Glomerular endothelial cell (primary cell): ENCODE measurements at regions not wholly inside any gene's neighbourhood (a gene's known extent, or its start where the extent isn't known, plus 50 kb on each side); places are given as distances from the start of the nearest gene placed in this dataset.

Source experiments
- DNase-seq: peaks from one replicate; pipeline ENCODE4 v3.0.0-alpha.2; 2011; ENCODE audit warnings: low read depth, low spot score; ENCODE audit errors: extremely low read depth

DNA sequence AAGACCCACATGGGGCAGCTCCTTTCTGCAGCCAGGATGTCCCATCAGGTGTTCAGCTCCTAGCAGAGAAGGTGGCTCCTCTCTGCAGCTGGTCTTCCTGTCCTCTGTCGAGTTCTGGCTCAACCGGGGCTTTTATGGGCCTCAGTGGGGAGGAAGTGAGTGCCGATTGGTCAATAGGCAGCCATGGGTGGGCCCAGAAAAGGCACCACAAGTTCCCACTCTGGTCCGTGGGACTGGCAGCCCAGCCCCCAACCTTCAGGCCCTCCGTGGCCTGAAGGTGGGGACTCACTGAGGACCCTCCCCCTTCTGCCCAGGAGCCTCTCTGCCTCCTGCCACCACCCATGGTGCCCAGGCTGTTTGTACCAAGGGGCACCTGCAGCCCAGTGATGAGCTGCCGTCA is 161.7 kb upstream of the DUSP10 start:
- no peak for DNase-seq

DNA sequence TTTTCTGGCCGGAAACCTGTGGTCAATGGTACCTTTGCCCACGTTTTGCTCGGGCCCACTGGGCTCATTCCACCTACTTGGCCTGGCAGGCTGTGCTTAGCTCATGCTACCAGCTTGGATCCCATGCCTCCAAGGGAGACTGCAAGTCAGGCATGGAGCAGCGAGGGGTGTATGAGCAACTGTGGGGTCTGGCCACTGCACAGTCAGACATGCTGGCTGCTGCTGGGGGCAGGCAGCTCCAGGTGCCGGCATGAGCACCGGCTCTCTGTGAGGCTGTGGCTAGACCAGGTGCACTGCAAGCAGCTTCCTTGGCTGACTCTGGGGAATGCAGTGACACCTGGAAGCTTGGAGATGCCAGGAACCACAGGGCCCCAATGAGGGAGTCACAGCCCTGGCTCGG is 161.1 kb upstream of the DUSP10 start:
- DNase-seq = no peak

DNA sequence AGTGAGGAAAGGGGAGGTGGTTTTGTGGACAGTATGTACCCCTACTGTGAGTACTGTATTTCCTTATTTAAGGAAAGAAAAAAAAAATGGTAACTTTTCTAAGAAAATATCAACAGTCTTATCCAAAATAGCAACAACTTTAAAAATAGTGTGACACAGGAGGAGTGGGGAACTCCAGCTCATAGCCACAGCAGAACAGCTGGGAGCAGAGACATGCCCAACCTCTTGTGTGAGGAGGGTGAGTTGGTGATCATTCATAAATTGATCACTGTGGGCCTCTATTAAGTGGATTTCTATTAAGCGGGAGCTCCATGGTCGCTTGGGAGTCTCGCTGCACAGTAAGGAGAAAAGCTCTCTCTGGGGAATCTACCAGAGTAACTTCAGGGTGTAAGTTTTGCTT is 158.8 kb upstream of the DUSP10 start:
- DNase-seq = no peak

DNA sequence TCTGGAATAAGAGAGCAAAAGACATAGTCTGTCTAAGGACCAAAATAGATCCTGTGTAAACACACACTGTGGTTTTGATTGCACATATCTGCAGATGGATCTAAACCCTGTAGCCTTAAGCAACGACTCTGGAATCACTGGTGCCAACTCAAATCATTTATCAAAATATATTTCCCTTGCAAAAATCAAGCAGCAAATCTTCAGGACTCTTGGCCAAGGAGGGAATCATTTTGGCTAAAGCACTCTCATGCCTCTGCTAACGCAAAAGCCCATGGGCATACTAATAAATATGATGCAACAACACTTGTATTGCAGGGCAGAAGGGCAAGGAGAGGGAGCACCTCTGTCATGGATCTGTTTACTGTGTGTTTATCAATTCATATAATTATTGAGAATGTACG is 155.4 kb upstream of the DUSP10 start:
- DNase-seq = no peak

DNA sequence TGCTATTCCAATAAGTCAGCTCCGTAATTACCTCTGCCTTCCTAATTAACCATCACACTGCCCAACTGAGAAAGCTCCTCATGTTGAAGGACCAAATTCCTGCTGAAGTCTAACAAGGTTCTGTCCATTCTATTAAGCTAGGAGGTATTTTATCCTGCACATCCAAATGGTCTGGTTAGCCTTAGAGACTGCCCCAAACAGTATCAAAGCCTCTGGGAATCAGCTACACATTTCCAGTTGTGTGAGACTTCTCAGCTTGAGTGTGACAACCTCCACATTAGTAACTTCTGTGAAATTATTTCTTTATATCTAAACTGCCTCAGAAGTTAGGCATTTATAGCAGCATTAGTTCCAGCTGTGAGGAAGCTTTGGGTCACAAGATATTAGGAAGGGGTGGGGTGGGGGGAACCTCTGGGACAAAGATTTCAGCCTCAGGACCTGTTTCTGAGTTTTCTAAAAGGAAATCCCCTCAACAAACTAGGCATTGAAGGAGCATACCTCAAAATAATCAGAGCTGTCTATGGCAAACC is 150.5 kb upstream of the DUSP10 start:
- DNase-seq = no peak

DNA sequence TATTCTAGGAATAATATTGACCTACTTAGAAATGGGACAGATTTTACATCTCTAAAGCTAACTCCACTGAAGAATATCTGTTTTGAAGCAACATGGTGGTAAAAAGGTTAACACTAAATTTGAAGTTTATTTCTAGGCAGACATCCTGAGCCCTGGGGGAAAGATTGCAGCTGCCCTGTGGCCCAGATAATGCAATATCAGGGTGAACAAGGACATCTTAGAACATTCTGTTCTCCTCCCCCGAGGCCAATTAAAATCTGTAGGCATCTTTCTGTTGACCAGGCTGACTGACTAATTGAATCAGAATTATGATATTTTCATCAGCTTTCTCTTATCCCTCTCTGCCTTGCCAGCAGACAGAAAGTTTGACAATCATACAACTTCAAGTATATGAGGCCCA is 149.8 kb upstream of the DUSP10 start:
- DNase-seq = no peak

DNA sequence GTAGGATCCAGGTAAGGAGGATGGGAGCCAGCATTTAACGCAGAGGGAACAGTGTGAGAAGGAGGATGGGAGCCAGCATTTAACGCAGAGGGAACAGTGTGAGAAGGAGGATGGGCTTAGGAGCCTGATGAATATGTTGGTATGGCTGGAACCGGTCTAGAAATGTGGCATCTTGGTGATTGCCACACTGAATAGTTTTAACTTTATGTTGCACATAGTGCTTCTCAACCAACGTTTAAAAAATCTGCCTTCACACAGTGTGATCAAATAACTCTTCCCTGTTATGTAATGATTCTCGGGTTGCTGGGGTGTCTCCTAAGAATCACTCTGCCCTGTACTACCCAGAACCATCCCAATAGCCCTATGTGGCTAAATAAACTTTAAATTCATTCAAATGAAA is 146.9 kb upstream of the DUSP10 start:
- DNase-seq = no peak

DNA sequence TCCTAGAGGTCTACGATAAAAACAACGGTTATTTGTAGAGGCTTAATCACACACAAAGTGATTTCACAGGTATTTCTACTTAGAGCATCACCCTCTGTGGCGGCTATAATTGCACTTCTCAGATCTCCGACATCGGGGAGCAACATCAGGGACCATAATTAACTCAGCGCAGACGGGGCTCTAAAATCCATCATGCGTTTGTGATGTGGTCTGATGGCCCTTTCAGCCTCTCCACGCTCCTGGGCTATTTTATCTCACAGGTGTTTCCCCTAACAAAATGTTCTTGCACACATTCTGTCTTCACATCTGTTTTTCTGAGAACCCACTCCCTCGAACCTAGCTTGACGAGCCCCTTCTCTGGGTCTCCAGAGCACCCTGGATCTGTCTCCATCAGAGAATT is 146.3 kb upstream of the DUSP10 start:
- DNase-seq = no peak

DNA sequence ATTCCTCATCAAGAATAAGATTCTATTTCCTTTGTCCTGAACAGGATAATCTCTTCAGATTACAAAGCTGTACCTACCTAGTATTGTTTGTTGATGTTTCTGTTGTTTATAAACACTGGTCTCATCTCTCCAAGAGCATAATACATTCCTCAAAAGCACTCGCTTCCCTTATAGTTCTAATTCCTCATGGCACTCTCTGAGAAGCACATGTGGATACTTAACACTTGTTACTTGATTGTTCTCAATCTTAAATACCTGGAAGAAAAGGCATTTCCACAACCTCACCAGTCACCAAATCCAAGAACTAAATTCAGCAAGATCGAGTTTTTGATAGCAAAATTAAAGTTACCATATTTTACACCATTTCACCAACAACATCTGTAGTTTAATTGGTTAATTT is 145.9 kb upstream of the DUSP10 start:
- no peak for DNase-seq

DNA sequence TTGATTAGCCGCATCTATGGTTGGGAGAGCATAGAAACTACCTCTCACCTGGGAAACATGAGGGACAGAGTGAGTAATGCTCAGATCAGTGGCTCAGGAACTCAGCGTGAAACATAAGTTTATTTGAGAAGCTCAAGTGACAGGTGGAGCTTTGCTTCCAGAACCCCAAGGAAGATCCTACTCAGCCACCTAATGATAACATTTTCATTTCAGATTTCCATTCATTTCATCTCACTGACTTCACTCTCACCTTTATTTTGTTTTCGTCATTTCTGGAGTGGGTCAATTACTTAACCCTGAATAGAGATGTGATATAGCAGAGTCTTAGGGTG is 145.5 kb upstream of the DUSP10 start:
- no peak for DNase-seq

DNA sequence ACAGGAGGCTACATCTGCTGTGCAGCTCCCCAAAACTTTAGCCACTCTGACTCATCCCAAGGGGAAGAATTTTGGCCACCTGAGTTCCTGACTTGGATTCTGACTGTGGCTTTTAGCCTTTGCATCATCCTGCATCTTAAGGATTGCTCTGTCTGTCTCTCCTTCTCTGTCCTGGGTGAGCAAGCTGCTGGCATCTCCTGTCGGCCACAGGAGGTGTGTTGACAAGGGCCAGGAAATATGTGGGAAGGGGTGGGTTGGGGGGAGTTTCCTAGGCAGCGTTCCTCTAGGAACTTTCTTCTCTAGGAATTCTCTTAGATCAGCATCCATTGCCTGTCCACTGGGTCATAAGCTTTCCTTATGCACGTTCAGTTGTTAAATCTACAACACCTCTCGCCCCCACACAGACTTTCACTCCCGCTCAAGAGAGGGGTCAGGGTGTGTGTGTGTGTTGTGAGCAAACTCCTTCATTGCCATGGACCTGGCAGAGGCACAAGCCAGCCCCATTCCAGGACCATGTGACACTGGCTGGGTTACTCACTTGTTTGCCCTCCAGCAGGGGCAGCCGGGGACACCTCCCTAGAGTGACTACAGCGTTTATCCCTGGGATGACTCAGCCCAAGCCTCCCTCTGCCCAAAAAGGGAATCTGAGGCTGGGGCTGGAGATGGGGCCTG is 145.0 kb upstream of the DUSP10 start:
- DNase-seq = no peak

DNA sequence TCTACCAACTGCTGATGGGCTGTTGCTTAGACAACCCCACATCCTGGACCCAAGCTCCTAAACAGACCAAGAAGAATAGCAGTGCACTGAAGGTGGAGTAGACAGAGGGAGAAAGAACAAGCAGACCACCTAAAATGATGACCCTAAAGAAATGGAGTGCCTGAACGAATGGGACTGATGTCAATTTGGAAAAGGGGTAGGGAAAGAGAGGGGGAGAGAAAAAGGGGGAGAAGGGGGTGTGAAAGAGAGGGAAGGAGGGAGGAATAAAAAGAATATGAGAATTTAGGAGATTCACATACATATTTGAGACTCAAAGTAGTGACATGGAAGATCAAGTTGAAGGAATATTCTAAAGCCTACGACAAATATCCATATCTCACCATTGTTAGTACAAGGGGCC is 144.4 kb upstream of the DUSP10 start:
- no peak for DNase-seq

DNA sequence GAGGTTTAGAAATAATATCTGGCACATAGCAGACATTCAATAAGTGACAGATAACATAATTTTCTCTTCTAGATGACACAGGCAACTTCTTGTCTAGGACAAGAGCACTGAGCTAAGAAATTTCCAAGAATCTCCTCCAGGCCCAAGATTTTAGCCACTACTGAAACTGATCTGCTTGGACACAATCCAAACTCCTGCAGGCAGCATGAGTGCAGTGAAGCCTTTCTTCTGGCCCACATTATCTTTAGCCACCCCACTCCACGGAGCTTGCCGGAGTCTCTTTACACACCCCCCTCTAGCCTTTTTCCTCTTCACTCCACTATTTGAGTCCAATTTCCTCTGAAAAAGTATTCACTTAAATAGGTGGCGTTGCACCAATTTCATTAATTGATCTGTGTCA is 142.9 kb upstream of the DUSP10 start:
- no peak for DNase-seq

DNA sequence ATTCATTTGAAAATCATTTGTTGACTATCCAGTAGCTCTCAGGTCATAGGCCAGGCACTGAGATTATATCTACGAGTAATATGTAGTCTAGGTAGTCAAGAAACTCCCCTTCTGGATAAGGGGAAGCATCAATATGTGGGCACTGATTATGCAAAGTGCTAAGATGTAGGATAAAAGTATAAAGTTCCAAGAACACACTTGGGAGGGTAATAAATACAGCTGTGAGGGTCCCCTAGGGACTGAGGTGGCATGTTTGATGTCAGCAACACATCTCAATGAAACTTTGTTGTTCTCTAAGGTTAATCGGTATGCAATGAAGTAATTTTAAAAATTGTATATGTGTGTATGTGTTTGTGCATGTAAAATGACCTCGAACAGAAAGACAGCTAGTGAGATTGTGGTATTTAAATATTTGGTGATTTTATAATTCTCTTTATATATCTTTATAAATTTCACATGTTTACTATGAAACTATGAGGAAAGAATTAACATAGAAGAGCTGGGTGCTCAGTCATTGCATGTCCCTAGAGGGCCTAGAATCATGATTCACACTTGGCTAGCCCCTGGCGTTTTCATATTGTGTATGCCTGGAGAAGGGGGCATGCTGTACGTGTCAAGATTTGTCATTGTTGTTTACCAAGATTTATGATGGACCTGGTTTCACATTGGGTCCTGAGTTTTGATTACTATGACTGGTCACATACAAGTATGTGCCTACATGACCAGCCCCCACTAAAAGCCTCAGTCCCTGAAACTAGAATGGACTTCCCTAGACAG is 140.1 kb upstream of the DUSP10 start:
- DNase-seq = no peak

DNA sequence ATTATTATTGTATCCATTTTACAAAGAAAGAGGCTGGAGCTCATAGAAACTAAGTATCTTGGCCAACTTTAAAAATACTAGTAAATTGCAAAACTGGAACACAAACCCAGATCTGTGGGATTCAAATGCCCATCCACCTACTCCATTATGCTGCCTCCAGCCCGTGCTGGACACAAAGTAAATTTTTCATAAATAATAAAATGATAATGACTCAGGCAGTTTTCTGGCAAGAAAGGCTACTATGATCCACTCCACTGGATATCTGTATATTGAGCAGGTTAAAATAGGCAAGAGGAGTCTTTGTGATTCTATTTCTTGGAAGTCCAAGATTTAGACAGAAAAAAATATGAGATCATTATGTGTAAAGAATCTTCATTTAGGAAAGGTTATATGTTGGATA is 138.3 kb upstream of the DUSP10 start:
- no peak for DNase-seq

DNA sequence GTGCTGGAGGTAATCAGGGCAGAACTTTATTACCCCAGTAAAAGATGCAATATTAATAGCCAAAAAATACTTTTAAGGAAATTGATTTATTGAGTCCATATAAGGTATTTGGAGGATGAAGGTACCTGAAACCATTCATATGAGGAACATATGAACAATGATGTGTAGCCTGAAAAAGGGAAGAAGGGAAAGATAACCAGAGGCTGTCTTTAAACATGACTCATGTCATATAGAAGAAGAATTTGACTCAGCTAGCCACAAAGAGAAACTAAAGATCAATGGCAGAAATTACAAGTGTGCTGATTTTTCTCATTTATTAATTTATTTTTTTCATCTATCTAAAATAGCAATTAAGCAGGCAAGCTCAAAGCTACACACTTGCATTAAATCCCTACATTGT is 136.2 kb upstream of the DUSP10 start:
- no peak for DNase-seq

DNA sequence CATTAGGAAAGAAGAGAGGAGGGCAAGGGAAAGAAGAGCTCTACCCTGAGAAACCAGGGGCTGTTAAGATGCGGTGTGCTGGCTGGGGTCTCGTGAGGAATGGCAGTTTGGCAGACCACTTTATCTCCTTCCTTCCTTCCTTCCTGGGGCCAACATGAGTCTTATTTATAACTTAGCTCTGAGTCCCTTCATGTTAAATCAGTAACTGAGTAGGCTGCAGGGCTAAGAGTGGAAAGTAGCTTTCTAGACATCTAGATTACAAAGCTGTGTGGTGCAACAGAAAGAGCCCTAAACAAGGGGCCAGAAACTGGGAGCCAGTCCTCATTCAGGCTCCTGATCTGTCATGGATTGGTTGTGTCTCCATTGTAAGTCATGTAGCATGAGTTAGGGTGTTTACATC is 135.4 kb upstream of the DUSP10 start:
- no peak for DNase-seq

DNA sequence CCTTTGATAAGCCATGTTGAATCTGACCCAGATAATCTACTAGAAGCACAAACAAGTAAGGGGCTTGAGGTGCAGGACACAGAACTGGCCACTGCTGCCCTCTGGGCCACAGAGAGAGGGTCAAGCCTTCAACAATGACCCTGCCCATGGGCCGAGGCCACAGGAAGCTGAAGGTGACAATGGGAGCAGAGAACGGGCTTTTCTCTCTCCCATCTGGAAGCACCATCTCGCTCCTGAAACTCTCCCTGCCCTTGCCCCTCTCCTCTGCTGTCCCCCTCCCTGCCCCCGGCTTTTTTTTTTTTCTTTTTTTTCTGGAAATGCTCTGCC is 133.1 kb upstream of the DUSP10 start:
- no peak for DNase-seq

DNA sequence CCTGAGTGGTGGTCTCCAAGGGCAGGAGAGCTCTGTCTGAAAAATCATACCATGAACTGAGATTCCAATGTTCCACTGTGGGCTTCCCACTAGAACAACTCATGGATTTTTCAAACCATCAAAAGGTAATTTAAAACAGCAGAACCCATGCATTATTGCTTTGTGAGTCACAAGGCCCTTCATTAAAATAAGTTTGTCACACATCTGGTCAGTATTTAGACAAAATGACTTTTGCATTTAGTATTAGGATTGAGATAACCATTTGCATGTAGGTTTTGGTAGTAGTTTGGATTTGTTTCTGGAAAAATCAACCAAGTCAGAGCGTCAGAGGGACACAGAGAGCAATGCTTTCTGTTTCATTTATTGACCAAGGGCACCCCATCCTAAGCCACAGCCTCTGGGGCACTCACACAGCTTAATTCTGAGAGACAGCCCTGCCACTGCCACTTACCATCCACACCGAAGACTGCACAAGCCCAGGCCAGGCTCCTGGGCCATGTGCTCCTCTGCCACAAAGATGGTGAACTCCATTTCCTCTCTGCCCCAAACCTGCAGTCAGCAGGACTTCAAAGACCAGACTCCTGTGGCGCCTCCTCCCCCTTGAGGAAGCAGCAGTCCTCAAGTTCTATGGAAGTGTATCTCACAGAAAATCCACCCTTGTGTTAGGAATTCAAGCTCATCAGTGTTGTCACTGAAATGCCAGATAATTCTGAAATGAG is 132.6 kb upstream of the DUSP10 start:
- no peak for DNase-seq

DNA sequence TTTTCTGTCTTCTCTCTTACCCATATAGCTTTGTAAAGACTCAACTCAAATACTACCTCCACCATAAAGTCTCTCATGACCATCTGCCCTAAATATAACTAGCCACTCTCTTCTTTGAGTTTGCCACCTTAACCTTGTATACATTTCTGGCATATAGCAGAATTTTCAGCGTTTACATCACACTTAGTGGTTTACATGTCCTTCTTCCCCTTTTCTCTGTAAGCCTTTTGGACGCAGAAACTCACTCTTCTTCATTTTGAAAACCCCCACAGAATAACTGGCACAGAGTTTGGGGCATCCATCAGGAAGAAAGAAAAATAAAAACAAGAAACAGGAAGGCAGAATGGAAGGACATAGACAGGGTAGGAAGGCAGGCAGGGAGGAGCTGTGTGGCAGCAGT is 131.8 kb upstream of the DUSP10 start:
- DNase-seq = no peak

DNA sequence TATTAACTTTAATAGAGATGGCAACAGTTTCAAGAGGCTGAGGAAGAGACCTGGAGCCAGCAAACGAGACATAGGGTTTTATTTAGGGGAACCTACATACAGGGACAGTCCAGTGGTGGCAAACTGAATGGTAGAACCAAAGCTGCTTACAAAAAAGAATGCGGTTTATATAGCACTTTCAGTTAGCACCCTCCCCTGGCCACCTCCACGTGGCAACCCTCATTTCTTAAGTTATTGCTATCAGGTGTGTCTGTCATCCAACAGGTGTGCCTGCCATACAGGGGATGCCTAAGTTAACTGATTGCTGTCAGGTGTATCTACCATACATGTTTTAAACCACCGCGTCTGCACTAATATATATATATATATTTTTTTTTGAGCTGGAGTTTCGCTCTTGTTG is 129.2 kb upstream of the DUSP10 start:
- no peak for DNase-seq

DNA sequence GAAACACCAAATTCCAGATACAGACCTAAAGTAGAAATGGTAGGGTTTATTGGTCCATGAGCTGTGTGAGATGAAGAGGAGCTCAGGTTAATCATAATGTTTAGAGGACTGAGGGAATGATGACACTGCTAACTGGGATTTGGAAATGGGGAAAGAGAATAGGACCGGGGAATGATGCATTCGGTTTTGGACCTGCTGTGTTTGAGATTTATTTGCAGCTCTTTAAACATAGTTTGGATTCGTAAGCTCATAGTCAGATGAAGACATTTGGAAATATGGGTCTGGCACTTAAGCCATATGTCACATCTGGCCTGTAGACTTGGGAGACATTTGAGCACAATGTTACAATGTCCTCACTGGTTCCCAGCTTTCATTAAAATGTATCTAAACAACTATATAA is 127.9 kb upstream of the DUSP10 start:
- DNase-seq = no peak
